MM.1S (cell line): ENCODE measurements at regions not wholly inside any gene's neighbourhood (a gene's known extent, or its start where the extent isn't known, plus 50 kb on each side); places are given as distances from the start of the nearest gene placed in this dataset.

Experiments
- DNase-seq: peaks from one replicate; pipeline ENCODE4 v3.0.0-alpha.2; 2015
- H2AFZ ChIP-seq: fragments of 300-600 bp; sonication (generic); 2 replicates; pipeline ENCODE4 v1.6.0; 2016; ENCODE audit warnings: antibody characterized with exemption, low read length
- H3F3A ChIP-seq: fragments of 300-600 bp; sonication (generic); 2 replicates; pipeline ENCODE4 v1.6.1; 2016; ENCODE audit warnings: mild to moderate bottlenecking, antibody characterized with exemption, low read length, moderate library complexity, mixed read lengths; ENCODE audit not compliant: insufficient read depth
- H3K27ac ChIP-seq: fragments of 300-600 bp; sonication (generic); 2 replicates; pipeline ENCODE4 v1.5.1; 2016; ENCODE audit warnings: mild to moderate bottlenecking, low read length
- H3K27me3 ChIP-seq: fragments of 300-600 bp; sonication (generic); replicated peaks from 2 replicates; pipeline ENCODE4 v1.6.0; 2016; ENCODE audit warnings: low read length; ENCODE audit not compliant: insufficient read depth
- H3K36me3 ChIP-seq: fragments of 300-600 bp; sonication (generic); replicated peaks from 2 replicates; pipeline ENCODE4 v1.6.1; 2016; ENCODE audit warnings: mild to moderate bottlenecking, low read length, mixed read lengths; ENCODE audit not compliant: insufficient read depth
- H3K4me1 ChIP-seq: fragments of 300-600 bp; sonication (generic); 2 replicates; pipeline ENCODE4 v1.6.1; 2016; ENCODE audit warnings: low read length, mixed read lengths
- H3K4me2 ChIP-seq: fragments of 300-600 bp; sonication (generic); 2 replicates; pipeline ENCODE4 v1.6.0; 2016; ENCODE audit warnings: low read depth, low read length
- H3K4me3 ChIP-seq: fragments of 300-600 bp; sonication (generic); 2 replicates; pipeline ENCODE4 v1.5.1; 2016; ENCODE audit warnings: low read length, mixed read lengths
- H3K79me2 ChIP-seq: fragments of 300-600 bp; sonication (generic); 2 replicates; pipeline ENCODE4 v1.6.1; 2016; ENCODE audit warnings: mixed run types, low read length, mixed read lengths
- H3K9ac ChIP-seq: fragments of 300-600 bp; sonication (generic); 2 replicates; pipeline ENCODE4 v1.6.1; 2016; ENCODE audit warnings: low read length, mixed read lengths
- H3K9me2 ChIP-seq: fragments of 300-600 bp; sonication (generic); replicated peaks from 2 replicates; pipeline ENCODE4 v1.6.1; 2016; ENCODE audit warnings: mild to moderate bottlenecking, low read length, mixed read lengths; ENCODE audit not compliant: insufficient read depth
- H3K9me3 ChIP-seq: fragments of 300-600 bp; sonication (generic); replicated peaks from 2 replicates; pipeline ENCODE4 v1.6.1; 2016; ENCODE audit warnings: mild to moderate bottlenecking, low read length, mixed read lengths; ENCODE audit not compliant: insufficient read depth
- H4K20me1 ChIP-seq: fragments of 300-600 bp; sonication (generic); 2 replicates; pipeline ENCODE4 v1.6.1; 2016; ENCODE audit warnings: mild to moderate bottlenecking, low read length, moderate library complexity, mixed read lengths; ENCODE audit not compliant: insufficient read depth
- EZH2 ChIP-seq: fragments of 300-600 bp; sonication (generic); optimal IDR thresholded peaks from 2 replicates; pipeline ENCODE3; 2017; ENCODE audit warnings: low read depth, mild to moderate bottlenecking, antibody characterized with exemption, low read length, mixed read lengths
- EZH2phosphoT487 ChIP-seq: fragments of 300-600 bp; sonication (generic); IDR thresholded peaks from 2 replicates; pipeline ENCODE4 v1.6.1; 2018; ENCODE audit warnings: antibody characterized with exemption, low read length
- TF ChIP-seq, protein P1 (sequence below): fragments of 300-600 bp; sonication (generic); IDR thresholded peaks from 2 replicates; pipeline ENCODE4 v1.5.1; 2016; ENCODE audit warnings: antibody characterized with exemption, low read length, mixed read lengths

DNA sequence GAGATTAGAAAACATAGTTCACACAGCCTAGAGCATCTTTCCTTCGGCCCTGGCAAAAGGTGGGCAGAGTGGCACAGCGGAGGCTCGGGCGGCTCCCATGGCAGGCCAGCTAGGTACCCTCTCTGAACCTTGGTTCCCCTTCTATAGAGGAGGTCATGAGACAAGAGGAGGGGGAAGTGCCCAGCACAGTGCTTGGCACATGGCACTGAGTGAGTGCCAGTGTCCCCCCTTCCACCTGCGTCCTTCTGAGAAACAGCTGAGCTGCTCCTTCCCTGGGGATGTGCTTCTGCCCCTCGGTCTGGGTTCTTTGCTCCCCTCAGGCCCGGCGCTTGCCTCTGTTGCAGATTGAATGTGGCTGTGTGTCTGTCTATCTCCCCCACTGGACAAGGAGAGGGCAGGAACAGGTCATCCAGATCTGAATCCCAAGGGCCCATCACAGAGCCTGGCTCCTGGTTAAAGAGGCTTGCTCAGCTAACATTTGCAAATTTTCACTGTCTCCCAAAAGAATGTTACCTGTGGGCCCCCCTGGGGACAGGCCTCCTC is 165.6 kb downstream of the USP12 start:
- Histone ChIP-seq H3K27me3 (no peaks in the 10 kb centered on the region), H3K9ac (no peak overlapping the region), H3K9me3 (no peaks in the 10 kb centered on the region), H3K4me2 (no peak overlapping the region), H3K27ac (no peak overlapping the region), H3K36me3 (no peaks in the 10 kb centered on the region), H3K9me2 (no peaks in the 10 kb centered on the region), H3F3A (no peaks in the 10 kb centered on the region), H3K4me3 (no peak overlapping the region), H4K20me1 (no peaks in the 10 kb centered on the region), H3K79me2 (no peaks in the 10 kb centered on the region), H2AFZ (no peak overlapping the region), H3K4me1 (no peaks in the 10 kb centered on the region)
- no peak for DNase-seq
- TF ChIP-seq EZH2phosphoT487 (no peak), EZH2 (no peak)
- TF ChIP-seq, protein P1, sequence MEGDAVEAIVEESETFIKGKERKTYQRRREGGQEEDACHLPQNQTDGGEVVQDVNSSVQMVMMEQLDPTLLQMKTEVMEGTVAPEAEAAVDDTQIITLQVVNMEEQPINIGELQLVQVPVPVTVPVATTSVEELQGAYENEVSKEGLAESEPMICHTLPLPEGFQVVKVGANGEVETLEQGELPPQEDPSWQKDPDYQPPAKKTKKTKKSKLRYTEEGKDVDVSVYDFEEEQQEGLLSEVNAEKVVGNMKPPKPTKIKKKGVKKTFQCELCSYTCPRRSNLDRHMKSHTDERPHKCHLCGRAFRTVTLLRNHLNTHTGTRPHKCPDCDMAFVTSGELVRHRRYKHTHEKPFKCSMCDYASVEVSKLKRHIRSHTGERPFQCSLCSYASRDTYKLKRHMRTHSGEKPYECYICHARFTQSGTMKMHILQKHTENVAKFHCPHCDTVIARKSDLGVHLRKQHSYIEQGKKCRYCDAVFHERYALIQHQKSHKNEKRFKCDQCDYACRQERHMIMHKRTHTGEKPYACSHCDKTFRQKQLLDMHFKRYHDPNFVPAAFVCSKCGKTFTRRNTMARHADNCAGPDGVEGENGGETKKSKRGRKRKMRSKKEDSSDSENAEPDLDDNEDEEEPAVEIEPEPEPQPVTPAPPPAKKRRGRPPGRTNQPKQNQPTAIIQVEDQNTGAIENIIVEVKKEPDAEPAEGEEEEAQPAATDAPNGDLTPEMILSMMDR, result no peak

DNA sequence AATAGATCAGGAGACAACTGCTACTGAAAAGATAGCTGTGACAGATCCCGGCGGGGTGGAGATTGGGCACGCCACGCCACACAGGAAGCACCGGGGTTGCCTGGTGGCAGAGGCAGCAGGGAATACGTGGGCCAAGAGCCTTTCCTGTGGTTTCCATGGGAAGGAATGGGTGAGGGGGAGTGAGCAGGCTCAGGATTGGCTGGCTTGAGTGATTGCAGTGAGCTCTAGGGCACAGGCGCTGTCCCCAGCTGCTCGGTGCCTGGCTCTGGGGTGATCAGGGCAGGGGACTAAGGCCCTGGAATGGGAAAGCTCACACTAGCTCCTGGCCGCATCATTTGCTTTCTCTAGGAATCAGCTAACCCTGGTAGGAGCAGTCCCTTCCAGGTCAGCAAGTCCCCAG is 166.1 kb downstream of the USP12 start:
- Histone ChIP-seq H4K20me1 (no peaks in the 10 kb centered on the region), H3K36me3 (no peaks in the 10 kb centered on the region), H3K4me2 (no peak overlapping the region), H3K4me3 (no peak overlapping the region), H3K79me2 (no peaks in the 10 kb centered on the region), H3K27me3 (no peaks in the 10 kb centered on the region), H2AFZ (no peak overlapping the region), H3K9ac (no peak overlapping the region), H3K27ac (no peak overlapping the region), H3K4me1 (no peaks in the 10 kb centered on the region), H3F3A (no peaks in the 10 kb centered on the region), H3K9me2 (no peaks in the 10 kb centered on the region), H3K9me3 (no peaks in the 10 kb centered on the region)
- TF ChIP-seq EZH2phosphoT487, result no peak
- no peak for TF ChIP-seq EZH2
- TF ChIP-seq, protein P1, result no peak
- DNase-seq, result no peak

DNA sequence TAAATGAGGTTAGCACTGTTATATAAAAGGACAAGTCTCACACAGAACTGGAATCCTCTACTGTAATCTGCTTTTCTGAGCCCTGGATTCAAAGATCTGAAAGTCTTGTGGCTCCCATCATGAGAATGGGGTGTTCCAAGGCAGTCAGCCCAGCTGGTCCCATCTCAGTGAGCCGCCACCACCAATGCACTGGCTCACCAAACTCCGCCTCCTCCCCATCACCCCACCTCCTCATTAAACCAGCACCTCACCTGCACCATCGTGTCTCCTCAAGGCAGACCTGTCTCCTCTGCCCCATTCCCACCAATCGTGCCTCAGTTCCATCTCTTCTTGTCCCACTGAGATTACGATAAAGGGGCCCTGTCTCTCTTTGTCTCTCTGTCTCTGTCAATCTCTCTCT is 166.7 kb downstream of the USP12 start:
- no peak overlapping the region for H3K4me2 ChIP-seq
- no peaks in the 10 kb centered on the region for H3F3A ChIP-seq
- H3K27me3 ChIP-seq, result no peaks in the 10 kb centered on the region
- H3K4me3 ChIP-seq, result no peak overlapping the region
- H3K27ac ChIP-seq, result no peak overlapping the region
- no peak overlapping the region for H2AFZ ChIP-seq
- no peaks in the 10 kb centered on the region for H4K20me1 ChIP-seq
- no peaks in the 10 kb centered on the region for H3K4me1 ChIP-seq
- DNase-seq, result no peak
- no peaks in the 10 kb centered on the region for H3K79me2 ChIP-seq
- no peaks in the 10 kb centered on the region for H3K9me2 ChIP-seq
- H3K9ac ChIP-seq, result no peak overlapping the region
- no peak for TF ChIP-seq EZH2
- TF ChIP-seq EZH2phosphoT487, result no peak
- TF ChIP-seq, protein P1, result no peak
- no peaks in the 10 kb centered on the region for H3K9me3 ChIP-seq
- H3K36me3 ChIP-seq, result no peaks in the 10 kb centered on the region
